ENCODE measurements at regions not wholly inside any gene's neighbourhood (a gene's known extent, or its start where the extent isn't known, plus 50 kb on each side); places are given as distances from the start of the nearest gene placed in this dataset.

- TF ChIP-seq SIN3A (IDR thresholded peaks at IDR 0.05; ENCODE audit: borderline replicate concordance, insufficient read depth, low read length) (no peak), POLR2AphosphoS5 (IDR thresholded peaks at IDR 0.05; ENCODE audit: low read depth, low read length) (no peak), REST (IDR thresholded peaks at IDR 0.05; ENCODE audit: insufficient read depth in 1 of 2, low read depth in 2 of 2, low read length in 2 of 2) (no peak), TAF1 (IDR thresholded peaks at IDR 0.05; ENCODE audit: borderline replicate concordance, insufficient read depth, low read length) (no peak), FOXP2 (optimal IDR thresholded peaks at IDR 0.05; ENCODE audit: borderline replicate concordance, extremely low read depth, extremely low read length, insufficient read depth) (no peak)
Measured at GRCh38 chr7:69217516-69218350, 380.5 kb upstream of the AUTS2 start.

- TF ChIP-seq REST (IDR thresholded peaks at IDR 0.05; ENCODE audit: insufficient read depth in 1 of 2, low read depth in 2 of 2, low read length in 2 of 2), result no peak
- no peak for TF ChIP-seq POLR2AphosphoS5 (IDR thresholded peaks at IDR 0.05; ENCODE audit: low read depth, low read length)
- no peak for TF ChIP-seq FOXP2 (optimal IDR thresholded peaks at IDR 0.05; ENCODE audit: borderline replicate concordance, extremely low read depth, extremely low read length, insufficient read depth)
- TF ChIP-seq SIN3A (IDR thresholded peaks at IDR 0.05; ENCODE audit: borderline replicate concordance, insufficient read depth, low read length), result no peak
- no peak for TF ChIP-seq TAF1 (IDR thresholded peaks at IDR 0.05; ENCODE audit: borderline replicate concordance, insufficient read depth, low read length)
Measured at GRCh38 chr7:69218576-69218975, 379.7 kb upstream of the AUTS2 start.

- TF ChIP-seq FOXP2 (optimal IDR thresholded peaks at IDR 0.05; ENCODE audit: borderline replicate concordance, extremely low read depth, extremely low read length, insufficient read depth) (no peak), REST (IDR thresholded peaks at IDR 0.05; ENCODE audit: insufficient read depth in 1 of 2, low read depth in 2 of 2, low read length in 2 of 2) (no peak), POLR2AphosphoS5 (IDR thresholded peaks at IDR 0.05; ENCODE audit: low read depth, low read length) (no peak), SIN3A (IDR thresholded peaks at IDR 0.05; ENCODE audit: borderline replicate concordance, insufficient read depth, low read length) (no peak), TAF1 (IDR thresholded peaks at IDR 0.05; ENCODE audit: borderline replicate concordance, insufficient read depth, low read length) (no peak)
Measured at GRCh38 chr7:69219381-69219780, 378.9 kb upstream of the AUTS2 start.

GRCh38 chr7:69225259-69225943 lies 372.9 kb upstream of the AUTS2 start:
- no peak for TF ChIP-seq FOXP2 (optimal IDR thresholded peaks at IDR 0.05; ENCODE audit: borderline replicate concordance, extremely low read depth, extremely low read length, insufficient read depth)
- no peak for TF ChIP-seq REST (IDR thresholded peaks at IDR 0.05; ENCODE audit: insufficient read depth in 1 of 2, low read depth in 2 of 2, low read length in 2 of 2)
- no peak for TF ChIP-seq POLR2AphosphoS5 (IDR thresholded peaks at IDR 0.05; ENCODE audit: low read depth, low read length)
- TF ChIP-seq SIN3A (IDR thresholded peaks at IDR 0.05; ENCODE audit: borderline replicate concordance, insufficient read depth, low read length), result no peak
- TF ChIP-seq TAF1 (IDR thresholded peaks at IDR 0.05; ENCODE audit: borderline replicate concordance, insufficient read depth, low read length), result no peak

All from PFSK-1 (cell line).